Bronchial epithelial cell (primary cell): ENCODE measurements at regions not wholly inside any gene's neighbourhood (a gene's known extent, or its start where the extent isn't known, plus 50 kb on each side); places are given as distances from the start of the nearest gene placed in this dataset.
A peak's percentile ranks its signal among the peaks of the same experiment; 100 is the strongest.

Source experiments
- DNase-seq: peaks from one replicate; pipeline ENCODE4 v3.0.0-alpha.2; 2010; ENCODE audit warnings: low read depth
- FAIRE-seq: peaks from 2 replicates; lab custom pipeline; 2011; peaks lifted over from hg19 to GRCh38; lab: Jason Lieb, UNC
- H3K27me3 ChIP-seq: 2 replicates; pipeline ENCODE4 v1.5.1; 2011; ENCODE audit warnings: low read length; ENCODE audit not compliant: control insufficient read depth, insufficient read depth
- H3K36me3 ChIP-seq: 2 replicates; pipeline ENCODE4 v1.5.1; 2011; ENCODE audit warnings: low read length; ENCODE audit not compliant: control insufficient read depth, insufficient read depth
- H3K4me3 ChIP-seq: 2 replicates; pipeline ENCODE4 v1.5.1; 2011; ENCODE audit warnings: mild to moderate bottlenecking, low read depth, low read length, control low read depth
- TF ChIP-seq, protein P1 (sequence below): IDR thresholded peaks from 2 replicates; pipeline ENCODE4 v1.5.1; 2011; ENCODE audit warnings: mild to moderate bottlenecking, moderate library complexity, low read length, control low read depth, inconsistent platforms; ENCODE audit not compliant: insufficient read depth, severe bottlenecking

DNA sequence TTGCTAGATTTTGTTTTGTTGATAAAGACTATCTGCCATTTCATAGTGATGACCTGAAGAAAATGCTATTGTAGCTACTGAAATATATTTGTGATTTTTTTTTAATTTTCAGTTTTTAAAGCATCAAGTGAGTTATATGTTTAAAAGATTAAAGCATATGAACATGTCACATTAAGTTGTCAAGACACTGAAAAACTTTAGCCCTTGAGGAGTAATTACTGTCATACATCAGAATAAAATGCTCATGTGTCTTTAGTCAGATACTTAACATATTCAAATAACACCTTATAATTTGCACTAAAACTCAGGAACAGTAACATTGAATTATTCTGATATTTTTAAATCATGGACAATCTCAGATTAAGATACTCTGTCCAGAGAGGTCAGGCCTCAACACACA is 108.1 kb upstream of the ATXN7L3B start:
- FAIRE-seq, result no peak
- TF ChIP-seq, protein P1, sequence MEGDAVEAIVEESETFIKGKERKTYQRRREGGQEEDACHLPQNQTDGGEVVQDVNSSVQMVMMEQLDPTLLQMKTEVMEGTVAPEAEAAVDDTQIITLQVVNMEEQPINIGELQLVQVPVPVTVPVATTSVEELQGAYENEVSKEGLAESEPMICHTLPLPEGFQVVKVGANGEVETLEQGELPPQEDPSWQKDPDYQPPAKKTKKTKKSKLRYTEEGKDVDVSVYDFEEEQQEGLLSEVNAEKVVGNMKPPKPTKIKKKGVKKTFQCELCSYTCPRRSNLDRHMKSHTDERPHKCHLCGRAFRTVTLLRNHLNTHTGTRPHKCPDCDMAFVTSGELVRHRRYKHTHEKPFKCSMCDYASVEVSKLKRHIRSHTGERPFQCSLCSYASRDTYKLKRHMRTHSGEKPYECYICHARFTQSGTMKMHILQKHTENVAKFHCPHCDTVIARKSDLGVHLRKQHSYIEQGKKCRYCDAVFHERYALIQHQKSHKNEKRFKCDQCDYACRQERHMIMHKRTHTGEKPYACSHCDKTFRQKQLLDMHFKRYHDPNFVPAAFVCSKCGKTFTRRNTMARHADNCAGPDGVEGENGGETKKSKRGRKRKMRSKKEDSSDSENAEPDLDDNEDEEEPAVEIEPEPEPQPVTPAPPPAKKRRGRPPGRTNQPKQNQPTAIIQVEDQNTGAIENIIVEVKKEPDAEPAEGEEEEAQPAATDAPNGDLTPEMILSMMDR, result no peak
- H3K27me3 ChIP-seq, result no peaks in the 10 kb centered on the region
- H3K36me3 ChIP-seq, result no peaks in the 10 kb centered on the region
- no peak for DNase-seq
- no peak overlapping the region for H3K4me3 ChIP-seq

- FAIRE-seq (no peak), DNase-seq (peak; percentile 5)
- no peaks in the 10 kb centered on the region for H3K27me3 ChIP-seq
- no peak overlapping the region for H3K4me3 ChIP-seq
- H3K36me3 ChIP-seq, result no peaks in the 10 kb centered on the region
- TF ChIP-seq, protein P1, result no peak
These were observed 105.8 kb upstream of the ATXN7L3B start for GRCh38 chr12:74431801-74432200.

DNA sequence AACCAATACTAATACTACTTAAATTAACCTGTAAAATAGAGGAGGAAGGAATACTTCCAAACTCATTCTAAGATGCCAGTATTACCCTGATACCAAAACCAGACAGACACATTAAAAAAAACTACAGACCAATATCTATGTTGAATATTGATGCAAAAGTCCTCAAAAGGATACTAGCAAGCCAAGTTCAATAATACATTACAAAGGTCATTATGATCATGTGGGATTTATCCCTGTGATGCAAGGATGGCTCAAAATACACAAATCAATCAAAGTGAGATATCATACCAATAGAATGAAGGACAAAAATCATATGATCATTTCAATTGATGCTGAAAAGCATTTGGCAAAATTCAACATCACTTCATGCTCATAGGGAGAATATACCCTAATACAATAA is 97.2 kb upstream of the ATXN7L3B start:
- no peak for FAIRE-seq
- TF ChIP-seq, protein P1, result no peak

DNA sequence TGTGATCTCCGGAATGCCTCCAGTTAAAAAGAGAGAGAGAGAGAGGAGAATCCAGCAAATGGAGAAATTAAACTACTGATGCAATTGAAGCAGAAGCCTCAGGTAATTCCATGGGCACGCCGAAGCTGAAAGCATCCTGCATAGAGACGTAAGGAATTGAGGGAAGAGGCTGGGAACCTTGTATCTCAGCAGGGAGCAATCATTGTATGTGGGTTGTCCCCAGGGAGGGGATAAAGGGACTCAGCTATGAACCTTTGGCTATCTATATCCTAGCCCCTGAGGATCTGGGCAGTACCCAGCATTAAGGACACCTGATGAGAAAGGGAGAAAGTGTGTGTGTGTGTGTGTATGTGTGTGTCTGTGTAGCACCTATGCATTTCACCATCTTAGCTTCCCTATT is 95.8 kb upstream of the ATXN7L3B start:
- no peaks in the 10 kb centered on the region for H3K36me3 ChIP-seq
- DNase-seq (no peak), FAIRE-seq (no peak)
- no peaks in the 10 kb centered on the region for H3K27me3 ChIP-seq
- no peak overlapping the region for H3K4me3 ChIP-seq
- TF ChIP-seq, protein P1, result no peak

More for the DNA sequence above, 97.2 kb upstream of the ATXN7L3B start:
- DNase-seq, result no peak
- H3K4me3 ChIP-seq, result no peak overlapping the region
- no peaks in the 10 kb centered on the region for H3K36me3 ChIP-seq
- H3K27me3 ChIP-seq, result no peaks in the 10 kb centered on the region

DNA sequence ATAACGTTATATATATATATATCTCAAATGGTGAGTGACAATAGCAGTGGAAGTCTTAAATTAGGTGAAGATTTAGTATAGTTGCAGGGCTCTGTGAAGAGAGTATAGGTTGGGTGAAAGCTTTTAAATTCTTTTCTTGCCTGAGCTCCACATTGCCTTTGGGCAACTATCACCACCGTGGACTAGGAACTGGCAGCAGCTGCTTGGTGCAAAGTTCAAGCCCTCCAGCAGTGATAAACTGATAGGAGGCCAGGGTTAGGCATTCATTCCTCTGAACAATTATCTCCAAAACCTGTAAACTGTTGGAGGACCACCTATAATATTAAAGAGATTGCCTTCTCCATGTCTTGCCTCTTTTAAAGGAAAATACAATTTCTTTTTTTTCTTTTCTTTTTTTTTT is 91.2 kb upstream of the ATXN7L3B start:
- TF ChIP-seq, protein P1, result no peak
- no peak for FAIRE-seq
- no peaks in the 10 kb centered on the region for H3K36me3 ChIP-seq
- no peak for DNase-seq
- H3K27me3 ChIP-seq, result no peaks in the 10 kb centered on the region
- no peak overlapping the region for H3K4me3 ChIP-seq

DNA sequence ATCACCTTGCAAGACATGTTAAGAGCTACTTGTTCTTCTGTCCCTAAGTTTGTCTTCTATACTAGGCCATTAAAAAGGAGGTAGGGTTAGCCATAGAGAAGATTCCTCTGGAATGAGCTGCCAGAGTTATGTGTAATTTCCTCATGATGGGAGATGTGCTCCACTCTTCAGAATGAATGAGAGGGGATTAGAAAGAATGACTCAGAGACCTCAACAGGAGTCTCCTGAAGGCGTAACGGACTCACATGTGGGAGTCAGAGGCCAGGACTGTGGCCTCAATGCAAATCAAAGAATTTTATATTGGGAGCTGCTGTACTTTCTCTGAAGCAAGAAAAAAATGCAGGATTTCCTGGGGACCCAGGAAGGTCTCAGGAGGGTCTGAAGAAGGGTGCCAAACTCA is 87.8 kb upstream of the ATXN7L3B start:
- DNase-seq (peak; percentile 70), FAIRE-seq (no peak)
- TF ChIP-seq, protein P1, result no peak

More for the DNA sequence above, 87.8 kb upstream of the ATXN7L3B start:
- Histone ChIP-seq H3K4me3 (no peak overlapping the region), H3K27me3 (no peaks in the 10 kb centered on the region), H3K36me3 (no peaks in the 10 kb centered on the region)
